ENCODE measurements at regions not wholly inside any gene's neighbourhood (a gene's known extent, or its start where the extent isn't known, plus 50 kb on each side); places are given as distances from the start of the nearest gene placed in this dataset.

GRCh38 chr4:138572007-138572406, 329.9 kb upstream of the SLC7A11 start:
- ChIA-PET POLR2A (no interaction called here), CTCF (interaction anchor here (0.6 kb wide), 2 partner anchors 23 to 330 kb away, joined by 3 to 4 read pairs; no protein-coding TSS in a partner anchor)
- Mint-ChIP-seq H3K9me3 (ENCODE audit: unreplicated experiment) (no peaks in the 10 kb centered on the region), H3K27ac (ENCODE audit: low read depth, unreplicated experiment) (no peak overlapping the region), H3K4me1 (ENCODE audit: insufficient read depth, unreplicated experiment) (no peaks in the 10 kb centered on the region), H3K4me3 (ENCODE audit: unreplicated experiment) (no peak overlapping the region), H3K36me3 (ENCODE audit: insufficient read depth, unreplicated experiment) (no peaks in the 10 kb centered on the region), H3K27me3 (ENCODE audit: insufficient read depth, unreplicated experiment) (no peaks in the 10 kb centered on the region)
- intact Hi-C loops (cut with micrococcal nuclease): no loop called here
- BruUV-seq (replicated peaks): no TSS peak
- no peak for TF ChIP-seq CTCF (IDR thresholded peaks at IDR 0.05; ENCODE audit: unreplicated experiment)
- DNase-seq (ENCODE audit: unreplicated experiment): no peak

- Mint-ChIP-seq H3K4me3 (ENCODE audit: unreplicated experiment) (no peak overlapping the region), H3K9me3 (ENCODE audit: unreplicated experiment) (no peaks in the 10 kb centered on the region), H3K27me3 (ENCODE audit: insufficient read depth, unreplicated experiment) (no peaks in the 10 kb centered on the region), H3K36me3 (ENCODE audit: insufficient read depth, unreplicated experiment) (no peaks in the 10 kb centered on the region), H3K27ac (ENCODE audit: low read depth, unreplicated experiment) (no peak overlapping the region), H3K4me1 (ENCODE audit: insufficient read depth, unreplicated experiment) (no peaks in the 10 kb centered on the region)
- ChIA-PET CTCF (interaction anchor here (0.7 to 1.9 kb wide), 2 partner anchors 10 to 1288 kb away, joined by 3 to 7 read pairs; no protein-coding TSS in a partner anchor), POLR2A (no interaction called here)
- BruUV-seq (replicated peaks): no TSS peak
- no peak for TF ChIP-seq CTCF (IDR thresholded peaks at IDR 0.05; ENCODE audit: unreplicated experiment)
- no peak for DNase-seq (ENCODE audit: unreplicated experiment)
- intact Hi-C loops (cut with micrococcal nuclease): no loop called here
These were observed 325.5 kb upstream of the SLC7A11 start for GRCh38 chr4:138567696-138568095.

- CTCF ChIA-PET: interaction anchor here (1.0 to 1.8 kb wide), 2 partner anchors 12 to 511 kb away, joined by 3 to 9 read pairs; no protein-coding TSS in a partner anchor
- Mint-ChIP-seq H3K27me3 (ENCODE audit: insufficient read depth, unreplicated experiment) (no peaks in the 10 kb centered on the region), H3K9me3 (ENCODE audit: unreplicated experiment) (no peaks in the 10 kb centered on the region), H3K4me1 (ENCODE audit: insufficient read depth, unreplicated experiment) (no peaks in the 10 kb centered on the region), H3K27ac (ENCODE audit: low read depth, unreplicated experiment) (no peak overlapping the region), H3K36me3 (ENCODE audit: insufficient read depth, unreplicated experiment) (no peaks in the 10 kb centered on the region), H3K4me3 (ENCODE audit: unreplicated experiment) (no peak overlapping the region)
- TF ChIP-seq CTCF (IDR thresholded peaks at IDR 0.05; ENCODE audit: unreplicated experiment): no peak
- POLR2A ChIA-PET: no interaction called here
- no peak for DNase-seq (ENCODE audit: unreplicated experiment)
- intact Hi-C loops (cut with micrococcal nuclease): no loop called here
- no TSS peak for BruUV-seq (replicated peaks)
These were observed 323.4 kb upstream of the SLC7A11 start for GRCh38 chr4:138565576-138565975.

- intact Hi-C loops (cut with micrococcal nuclease): no loop called here
- no peaks in the 10 kb centered on the region for H3K36me3 Mint-ChIP-seq (ENCODE audit: insufficient read depth, unreplicated experiment)
- no TSS peak for BruUV-seq (replicated peaks)
- H3K27me3 Mint-ChIP-seq (ENCODE audit: insufficient read depth, unreplicated experiment): no peaks in the 10 kb centered on the region
- no peak overlapping the region for H3K4me3 Mint-ChIP-seq (ENCODE audit: unreplicated experiment)
- H3K9me3 Mint-ChIP-seq (ENCODE audit: unreplicated experiment): no peaks in the 10 kb centered on the region
- TF ChIP-seq CTCF (IDR thresholded peaks at IDR 0.05; ENCODE audit: unreplicated experiment): no peak
- POLR2A ChIA-PET: interaction anchor here (0.7 to 1.5 kb wide), 2 partner anchors 315 to 320 kb away, joined by 3 read pairs; partner anchors contain the start of gene SLC7A11
- no peak overlapping the region for H3K27ac Mint-ChIP-seq (ENCODE audit: low read depth, unreplicated experiment)
- DNase-seq (ENCODE audit: unreplicated experiment): peak; percentile 39
- no peaks in the 10 kb centered on the region for H3K4me1 Mint-ChIP-seq (ENCODE audit: insufficient read depth, unreplicated experiment)
- CTCF ChIA-PET: interaction anchor here (0.5 to 0.8 kb wide), 4 partner anchors 40 to 1401 kb away, joined by 3 to 4 read pairs (median 3); no protein-coding TSS in a partner anchor
These were observed 320.4 kb upstream of the SLC7A11 start for GRCh38 chr4:138562544-138562991.

Data from MCF 10A (cell line).